Ovary (tissue), 7 donors: ENCODE measurements at regions not wholly inside any gene's neighbourhood (a gene's known extent, or its start where the extent isn't known, plus 50 kb on each side); places are given as distances from the start of the nearest gene placed in this dataset.

Source experiments
- DNase-seq, 5 donors: peaks; one replicate each; pipeline ENCODE4 v3.0.0-alpha.2; 2019 to 2020
- H3K27ac ChIP-seq, 2 donors: fragments of 200-600 bp; one replicate each; pipeline versions ENCODE4 v1.5.1 to v1.8.0; 2019 to 2022
- H3K27me3 ChIP-seq: fragments of 200-600 bp; one replicate; pipeline ENCODE4 v1.8.0; 2022
- H3K36me3 ChIP-seq: fragments of 200-600 bp; sonication (generic); one replicate; pipeline ENCODE4 v1.5.1; 2019
- H3K4me1 ChIP-seq: one replicate; pipeline ENCODE4 v1.8.1; 2013; ENCODE audit warnings: mild to moderate bottlenecking, moderate library complexity; ENCODE audit not compliant: insufficient read depth
- H3K4me3 ChIP-seq: fragments of 200-600 bp; sonication (generic); one replicate; pipeline ENCODE4 v1.5.1; 2017
- H3K9me3 ChIP-seq, 2 donors: fragments of 200-600 bp in 1 of 2; sonication (generic) in 1 of 2; one replicate each; pipeline versions ENCODE4 v1.5.1 to v1.8.1; 2013 to 2019; ENCODE audit warnings: mild to moderate bottlenecking in 1 of 2, moderate library complexity in 1 of 2
- CTCF ChIP-seq, 3 donors: fragments of 450-650 bp in 2 of 3; fragments of 200-600 bp in 1 of 3; IDR thresholded peaks; one replicate each; pipeline versions ENCODE4 v1.5.1 to v1.8.0; 2016 to 2022; ENCODE audit warnings: antibody characterized with exemption in 3 of 3, mild to moderate bottlenecking in 1 of 3
- EP300 ChIP-seq: sonication (generic); formaldehyde crosslinking; IDR thresholded peaks from one replicate; pipeline ENCODE4 v1.6.1; 2017; ENCODE audit warnings: antibody characterized with exemption
- POLR2A ChIP-seq: fragments of 450-650 bp; IDR thresholded peaks from one replicate; pipeline ENCODE4 v1.6.1; 2017; ENCODE audit warnings: antibody characterized with exemption, mild to moderate bottlenecking, moderate library complexity
- WGBS, 3 donors: extraction: QIAGEN DNeasy Blood & Tissue Kit in 1 of 3; methylation state at CpG; one replicate each; pipeline versions ENCODE4 v1.1.5 to v1.1.7; 2013 to 2017; 5-methylcytosine and 5-hydroxymethylcytosine counted together
- intact Hi-C, 4 donors: fragments of 100-400 bp; cut with DNase I; formaldehyde crosslinking; loops; one replicate each; pipeline versions ENCODE4 v1.11.0 to v1.15.1; 2022 to 2023
- donor health status: DM: no; HTN: no; CAD: no; lungs with moderate emphysema.
- donor health status: DM: no; HTN: no; CAD: no.
- donor health status: Bipolar disorder and iron deficiency.
- donor health status: DM: no; HTN: no; CAD: no.
- donor health status: DM: yes; HTN: yes; CAD: no.

GRCh38 chr5:170440771-170441392 is 51.7 kb upstream of the KCNMB1 start:
- H3K27me3 ChIP-seq, result no peaks in the 10 kb centered on the region
- no peaks in the 10 kb centered on the region for H3K4me1 ChIP-seq
- DNase-seq, result no peak
- H3K4me3 ChIP-seq, result no peak overlapping the region
- H3K27ac ChIP-seq, result no peak overlapping the region
- intact Hi-C loops, result no loop called here
- H3K9me3 ChIP-seq, result no peaks in the 10 kb centered on the region
- no peaks in the 10 kb centered on the region for H3K36me3 ChIP-seq
- 81 to 86% (median 85%) methylated on average over 9 of the region's 9 CpGs for WGBS, 3 donors
- no peak for TF ChIP-seq EP300

- WGBS, 3 donors, result 95 to 96% (median 95%) methylated on average over 8 of the region's 8 CpGs
- H3K4me1 ChIP-seq, result no peaks in the 10 kb centered on the region
- H3K27ac ChIP-seq, result no peak overlapping the region
- no peak for TF ChIP-seq EP300
- no peak for TF ChIP-seq POLR2A
- no peak for TF ChIP-seq CTCF (IDR thresholded peaks at IDR 0.05)
- intact Hi-C loops, result loop anchor here in 3 of 4 donors (5.0 kb wide), 1 partner anchor 192 kb away; no protein-coding TSS in a partner anchor
- no peaks in the 10 kb centered on the region for H3K27me3 ChIP-seq
- no peak for DNase-seq
- no peaks in the 10 kb centered on the region for H3K9me3 ChIP-seq
- no peak overlapping the region for H3K4me3 ChIP-seq
- no peaks in the 10 kb centered on the region for H3K36me3 ChIP-seq
Measured at GRCh38 chr5:170439944-170440269, 50.7 kb upstream of the KCNMB1 start.

- H3K27me3 ChIP-seq, result no peaks in the 10 kb centered on the region
- 86 to 92% (median 88%) methylated on average over 15 of the region's 15 CpGs for WGBS, 3 donors
- H3K4me1 ChIP-seq, result no peaks in the 10 kb centered on the region
- no peaks in the 10 kb centered on the region for H3K36me3 ChIP-seq
- H3K9me3 ChIP-seq, result no peaks in the 10 kb centered on the region
- intact Hi-C loops, result loop anchor here in 3 of 4 donors (5.0 kb wide), 1 partner anchor 193 kb away; no protein-coding TSS in a partner anchor
- no peak overlapping the region for H3K27ac ChIP-seq
- no peak for DNase-seq
- TF ChIP-seq POLR2A (no peak), CTCF (IDR thresholded peaks at IDR 0.05) (no peak), EP300 (no peak)
- no peak overlapping the region for H3K4me3 ChIP-seq
Measured at GRCh38 chr5:170439223-170439943, 50.2 kb upstream of the KCNMB1 start.
